OCI-LY7 (cell line): ENCODE measurements at regions not wholly inside any gene's neighbourhood (a gene's known extent, or its start where the extent isn't known, plus 50 kb on each side); places are given as distances from the start of the nearest gene placed in this dataset.

Experiments
- BruUV-seq: library from RNA; stranded (reverse); fragments of 400-500 nt; replicated peaks from 2 replicates; lab custom pipeline; 2021; lab: Mats Ljungman, UMichigan
- CTCF ChIA-PET: fragments of 300-600 bp; sonication (Branson Sonifier 250); formaldehyde crosslinking; loops from one replicate; lab custom pipeline; 2022; ENCODE audit warnings: antibody characterized with exemption; ENCODE audit not compliant: unreplicated experiment; lab: Charles Lee
- POLR2A ChIA-PET: fragments of 300-600 bp; sonication (Branson Sonifier 250); formaldehyde crosslinking; loops from one replicate; lab custom pipeline; 2022; ENCODE audit warnings: antibody characterized with exemption; lab: Charles Lee
- DNase-seq: peaks from one replicate; pipeline ENCODE4 v3.0.0-alpha.2; 2015; ENCODE audit warnings: low spot score
- H2AFZ ChIP-seq: fragments of 200-600 bp; sonication (generic), shearing (Covaris generic); 2 replicates; pipeline ENCODE4 v1.6.1; 2014; ENCODE audit warnings: mild to moderate bottlenecking, antibody characterized with exemption, low read length, moderate library complexity
- H3K27ac ChIP-seq: fragments of 200-600 bp; sonication (generic); 2 replicates; pipeline ENCODE4 v1.5.1; 2014; ENCODE audit warnings: mixed run types, low read depth, mild to moderate bottlenecking, moderate library complexity, low read length, inconsistent platforms; ENCODE audit not compliant: poor library complexity, severe bottlenecking
- H3K36me3 ChIP-seq: fragments of 200-600 bp; sonication (generic); 2 replicates; pipeline ENCODE4 v1.6.1; 2014; ENCODE audit warnings: mild to moderate bottlenecking, antibody characterized with exemption, low read length, moderate library complexity, mixed read lengths; ENCODE audit not compliant: insufficient read depth
- H3K4me1 ChIP-seq: fragments of 200-600 bp; sonication (generic); 2 replicates; pipeline ENCODE4 v1.5.1; 2014; ENCODE audit warnings: mild to moderate bottlenecking, low read length; ENCODE audit not compliant: insufficient read depth, poor library complexity, severe bottlenecking
- H3K4me2 ChIP-seq: fragments of 200-600 bp; sonication (generic); 2 replicates; pipeline ENCODE4 v1.6.1; 2014; ENCODE audit warnings: mild to moderate bottlenecking, low read length
- H3K4me3 ChIP-seq: fragments of 200-600 bp; sonication (generic); 2 replicates; pipeline ENCODE4 v1.5.1; 2014; ENCODE audit warnings: mild to moderate bottlenecking, low read depth, low read length; ENCODE audit not compliant: poor library complexity, severe bottlenecking
- H3K79me2 ChIP-seq: fragments of 200-600 bp; sonication (generic); 2 replicates; pipeline ENCODE4 v1.6.1; 2016; ENCODE audit warnings: low read depth, mild to moderate bottlenecking, low read length, moderate library complexity, mixed read lengths; ENCODE audit not compliant: insufficient read depth
- H3K9me2 ChIP-seq: fragments of 200-600 bp; sonication (generic); 2 replicates; pipeline ENCODE4 v1.6.1; 2016; ENCODE audit warnings: mild to moderate bottlenecking, low read length, mixed read lengths; ENCODE audit not compliant: insufficient read depth
- H3K9me3 ChIP-seq: fragments of 200-600 bp; sonication (generic); 2 replicates; pipeline ENCODE4 v1.6.1; 2014; ENCODE audit warnings: mild to moderate bottlenecking, mixed run types, low read length, mixed read lengths
- H4K20me1 ChIP-seq: fragments of 200-600 bp; sonication (generic); 2 replicates; pipeline ENCODE4 v1.6.1; 2014; ENCODE audit warnings: mild to moderate bottlenecking, antibody characterized with exemption, low read length, moderate library complexity, mixed read lengths; ENCODE audit not compliant: insufficient read depth
- EZH2phosphoT487 ChIP-seq: fragments of 200-600 bp; sonication (generic); IDR thresholded peaks from 2 replicates; pipeline ENCODE4 v1.6.1; 2018; ENCODE audit warnings: low read depth, borderline replicate concordance, mild to moderate bottlenecking, mixed run types, antibody characterized with exemption, low read length, moderate library complexity, mixed read lengths
- intact Hi-C: fragments of 100-400 bp; cut with micrococcal nuclease; formaldehyde crosslinking; loops from one replicate; pipeline ENCODE4 v1.10.0; 2022; ENCODE audit not compliant: unreplicated experiment
- TF ChIP-seq, protein P1 (sequence below): fragments of 200-600 bp; sonication (generic); conservative IDR thresholded peaks from 2 replicates; pipeline ENCODE4 v1.5.1; 2014; ENCODE audit warnings: mild to moderate bottlenecking, antibody characterized with exemption, low read length, moderate library complexity, mixed read lengths

DNA sequence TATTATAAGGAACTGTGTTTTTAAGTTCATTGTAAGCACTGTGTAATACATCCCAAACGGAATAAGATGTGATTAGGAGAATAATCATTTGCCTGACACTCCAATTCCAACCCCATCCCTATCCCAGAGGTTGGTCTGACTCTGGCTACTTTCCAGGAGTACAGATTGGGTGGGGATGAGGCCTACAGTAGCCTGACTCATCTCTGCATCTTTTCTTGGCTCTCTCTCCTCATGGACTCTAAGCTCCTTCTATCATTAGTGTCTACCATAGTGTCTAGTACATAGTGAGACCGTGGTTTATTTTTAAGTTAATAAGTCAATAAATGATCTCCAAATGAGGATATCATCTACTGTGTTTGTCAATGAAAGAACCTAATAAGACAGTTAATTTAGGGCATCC is 92.2 kb upstream of the CNKSR3 start:
- POLR2A ChIA-PET: no interaction called here

GRCh38 chr6:154604119-154604518 is 93.6 kb upstream of the CNKSR3 start:
- Histone ChIP-seq H3K4me1 (no peaks in the 10 kb centered on the region), H3K9me3 (no peaks in the 10 kb centered on the region), H3K36me3 (no peaks in the 10 kb centered on the region), H3K4me2 (no peak overlapping the region), H3K4me3 (no peak overlapping the region), H4K20me1 (no peaks in the 10 kb centered on the region), H3K9me2 (no peaks in the 10 kb centered on the region), H2AFZ (no peak overlapping the region), H3K79me2 (no peaks in the 10 kb centered on the region), H3K27ac (no peak overlapping the region)
- no TSS peak for BruUV-seq
- intact Hi-C loops: no loop called here
- no peak for DNase-seq
- ChIA-PET POLR2A (interaction anchor here (0.6 kb wide), 1 partner anchor 52 kb away, joined by 3 read pairs; no protein-coding TSS in a partner anchor), CTCF (no interaction called here)
- TF ChIP-seq, protein P1, sequence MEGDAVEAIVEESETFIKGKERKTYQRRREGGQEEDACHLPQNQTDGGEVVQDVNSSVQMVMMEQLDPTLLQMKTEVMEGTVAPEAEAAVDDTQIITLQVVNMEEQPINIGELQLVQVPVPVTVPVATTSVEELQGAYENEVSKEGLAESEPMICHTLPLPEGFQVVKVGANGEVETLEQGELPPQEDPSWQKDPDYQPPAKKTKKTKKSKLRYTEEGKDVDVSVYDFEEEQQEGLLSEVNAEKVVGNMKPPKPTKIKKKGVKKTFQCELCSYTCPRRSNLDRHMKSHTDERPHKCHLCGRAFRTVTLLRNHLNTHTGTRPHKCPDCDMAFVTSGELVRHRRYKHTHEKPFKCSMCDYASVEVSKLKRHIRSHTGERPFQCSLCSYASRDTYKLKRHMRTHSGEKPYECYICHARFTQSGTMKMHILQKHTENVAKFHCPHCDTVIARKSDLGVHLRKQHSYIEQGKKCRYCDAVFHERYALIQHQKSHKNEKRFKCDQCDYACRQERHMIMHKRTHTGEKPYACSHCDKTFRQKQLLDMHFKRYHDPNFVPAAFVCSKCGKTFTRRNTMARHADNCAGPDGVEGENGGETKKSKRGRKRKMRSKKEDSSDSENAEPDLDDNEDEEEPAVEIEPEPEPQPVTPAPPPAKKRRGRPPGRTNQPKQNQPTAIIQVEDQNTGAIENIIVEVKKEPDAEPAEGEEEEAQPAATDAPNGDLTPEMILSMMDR: no peak
- no peak for TF ChIP-seq EZH2phosphoT487

More for the DNA sequence above, 92.2 kb upstream of the CNKSR3 start:
- no peak for TF ChIP-seq EZH2phosphoT487
- TF ChIP-seq, protein P1: no peak
- no peak overlapping the region for H3K4me3 ChIP-seq
- H3K4me2 ChIP-seq: no peak overlapping the region
- H3K9me2 ChIP-seq: no peaks in the 10 kb centered on the region
- H4K20me1 ChIP-seq: no peaks in the 10 kb centered on the region
- CTCF ChIA-PET: no interaction called here
- no peaks in the 10 kb centered on the region for H3K9me3 ChIP-seq
- intact Hi-C loops: no loop called here
- no peak overlapping the region for H3K27ac ChIP-seq
- H3K79me2 ChIP-seq: no peaks in the 10 kb centered on the region
- H3K4me1 ChIP-seq: no peaks in the 10 kb centered on the region
- DNase-seq: no peak
- H2AFZ ChIP-seq: no peak overlapping the region
- BruUV-seq: no TSS peak
- H3K36me3 ChIP-seq: no peaks in the 10 kb centered on the region

GRCh38 chr6:154605178-154605881 is 94.8 kb upstream of the CNKSR3 start:
- BruUV-seq: no TSS peak
- H3K36me3 ChIP-seq: no peaks in the 10 kb centered on the region
- no peaks in the 10 kb centered on the region for H4K20me1 ChIP-seq
- no peaks in the 10 kb centered on the region for H3K9me2 ChIP-seq
- H3K4me1 ChIP-seq: no peaks in the 10 kb centered on the region
- intact Hi-C loops: no loop called here
- TF ChIP-seq EZH2phosphoT487: no peak
- TF ChIP-seq, protein P1: no peak
- POLR2A ChIA-PET: interaction anchor here (0.7 kb wide), 1 partner anchor 895 kb away, joined by 3 read pairs; no protein-coding TSS in a partner anchor
- H3K9me3 ChIP-seq: no peaks in the 10 kb centered on the region
- H3K4me3 ChIP-seq: no peak overlapping the region
- CTCF ChIA-PET: no interaction called here
- H2AFZ ChIP-seq: no peak overlapping the region
- no peak overlapping the region for H3K27ac ChIP-seq
- no peak overlapping the region for H3K4me2 ChIP-seq
- DNase-seq: no peak
- H3K79me2 ChIP-seq: no peaks in the 10 kb centered on the region
